ENCODE measurements at regions not wholly inside any gene's neighbourhood (a gene's known extent, or its start where the extent isn't known, plus 50 kb on each side); places are given as distances from the start of the nearest gene placed in this dataset.
"Not testable (repeated sequence)": the region's sequence is repeated elsewhere in the genome, so short reads cannot be mapped to it uniquely, and the experiment has no call there.

GRCh38 chr21:10430005-10430404 lies 91.4 kb upstream of the TPTE start:
- Histone ChIP-seq H3K4me3 (no peak overlapping the region), H3K27ac (no peak overlapping the region), H3K36me3 (no peaks in the 10 kb centered on the region), H3K9me3 (peaks cover 0 to 31% (median 7%) of the 10 kb centered on the region in 4 donors), H3K4me1 (no peaks in the 10 kb centered on the region), H3K27me3 (no peaks in the 10 kb centered on the region)
- no peak for DNase-seq (ENCODE audit: low spot score in 2 of 2)
- no peak for TF ChIP-seq POLR2A (IDR thresholded peaks at IDR 0.05)
- WGBS, 2 donors, result 65 to 67% methylated on average over 1 of the region's 1 CpG

- peaks cover 0 to 28% (median 6%) of the 10 kb centered on the region in 4 donors for H3K9me3 ChIP-seq
- DNase-seq (ENCODE audit: low spot score in 2 of 2), result peak in 1 of 2 donors; percentile 24
- TF ChIP-seq POLR2A (IDR thresholded peaks at IDR 0.05), result peak in 1 of 2 donors; percentile 7
- not testable (repeated sequence) for H3K27me3 ChIP-seq, H3K36me3 ChIP-seq, H3K27ac ChIP-seq, H3K4me3 ChIP-seq, H3K4me1 ChIP-seq
- WGBS, 2 donors, result 62% methylated on average over 6 of the region's 6 CpGs
These were observed 89.4 kb upstream of the TPTE start for GRCh38 chr21:10431995-10432394.

DNA sequence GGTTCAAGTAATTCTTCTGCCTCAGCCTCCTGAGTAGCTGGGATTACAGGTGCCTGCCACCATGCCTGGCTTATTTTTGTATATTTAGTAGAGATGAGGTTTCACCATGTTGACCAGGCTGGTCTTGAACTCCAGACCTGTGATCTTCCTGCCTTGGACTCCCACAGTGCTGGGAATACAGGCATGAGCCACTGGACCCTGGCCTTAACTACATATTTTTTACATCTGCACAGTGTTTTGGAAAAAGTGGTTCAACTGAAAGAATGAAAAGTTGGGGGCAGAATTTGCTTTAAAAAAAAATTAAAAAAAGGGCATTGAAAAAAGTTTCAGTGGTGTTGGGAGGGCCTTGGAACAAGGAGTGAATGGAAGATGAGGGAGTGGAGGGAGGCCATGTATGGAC lies 88.9 kb upstream of the TPTE start:
- H3K27ac ChIP-seq; H3K36me3 ChIP-seq; H3K4me1 ChIP-seq; H3K27me3 ChIP-seq; DNase-seq (ENCODE audit: low spot score in 2 of 2); H3K4me3 ChIP-seq: not testable (repeated sequence)
- peaks cover 0 to 29% (median 7%) of the 10 kb centered on the region in 4 donors for H3K9me3 ChIP-seq

- peaks cover 0 to 32% (median 13%) of the 10 kb centered on the region in 4 donors for H3K9me3 ChIP-seq
- not testable (repeated sequence) for H3K27me3 ChIP-seq; DNase-seq (ENCODE audit: low spot score in 2 of 2); H3K4me3 ChIP-seq; H3K27ac ChIP-seq; H3K4me1 ChIP-seq; H3K36me3 ChIP-seq
- WGBS, 2 donors, result 49 to 53% methylated on average over 4 of the region's 4 CpGs
These were observed 83.4 kb upstream of the TPTE start for GRCh38 chr21:10437977-10438376.

DNA sequence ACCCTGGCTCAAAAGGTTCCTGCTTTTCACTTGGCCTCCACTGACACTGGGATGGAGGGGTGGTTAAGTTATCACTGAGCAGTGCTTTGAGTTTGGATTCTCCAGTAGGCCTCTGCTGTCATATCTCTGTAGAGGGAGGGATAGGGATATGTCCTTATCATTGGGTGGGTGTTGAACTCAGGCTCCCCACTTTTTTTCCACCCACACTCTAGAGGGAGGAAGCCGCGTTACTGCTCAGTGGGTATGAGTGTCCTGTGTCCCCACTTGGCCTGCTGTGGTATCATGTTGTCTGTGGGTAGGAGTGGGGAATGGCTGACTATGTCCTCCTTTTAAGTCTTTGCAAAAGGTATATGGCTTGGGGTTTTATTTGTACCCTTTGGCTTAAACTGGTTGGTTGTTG lies 80.7 kb upstream of the TPTE start:
- DNase-seq (ENCODE audit: low spot score in 2 of 2); H3K4me3 ChIP-seq; H3K36me3 ChIP-seq; H3K27ac ChIP-seq; H3K4me1 ChIP-seq; H3K27me3 ChIP-seq: not testable (repeated sequence)
- 81 to 90% methylated on average over 2 of the region's 2 CpGs for WGBS, 2 donors
- peaks cover 0 to 32% (median 15%) of the 10 kb centered on the region in 4 donors for H3K9me3 ChIP-seq

DNA sequence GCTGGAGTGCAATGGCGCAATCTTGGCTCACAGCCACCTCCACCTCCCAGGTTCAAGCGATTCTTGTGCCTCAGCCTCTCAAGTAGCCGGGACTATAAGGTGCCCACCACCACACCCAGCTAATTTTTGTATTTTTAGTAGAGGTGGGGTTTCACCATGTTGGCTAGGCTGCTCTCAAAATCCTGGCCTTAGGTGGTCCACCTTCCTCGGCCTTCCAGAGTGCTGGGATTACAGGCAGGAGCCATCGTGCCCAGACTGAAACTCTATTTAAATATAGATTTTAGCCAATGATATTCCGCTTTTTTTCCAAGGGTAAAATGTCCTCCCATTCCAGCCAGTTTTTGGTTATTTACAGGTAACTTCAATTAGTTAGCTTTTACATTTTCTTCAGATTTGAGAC lies 79.4 kb upstream of the TPTE start:
- DNase-seq (ENCODE audit: low spot score in 2 of 2); H3K36me3 ChIP-seq; H3K27ac ChIP-seq; H3K27me3 ChIP-seq; H3K4me1 ChIP-seq; H3K4me3 ChIP-seq: not testable (repeated sequence)
- peaks cover 0 to 29% (median 12%) of the 10 kb centered on the region in 4 donors for H3K9me3 ChIP-seq
- 69 to 70% methylated on average over 6 of the region's 6 CpGs for WGBS, 2 donors

DNA sequence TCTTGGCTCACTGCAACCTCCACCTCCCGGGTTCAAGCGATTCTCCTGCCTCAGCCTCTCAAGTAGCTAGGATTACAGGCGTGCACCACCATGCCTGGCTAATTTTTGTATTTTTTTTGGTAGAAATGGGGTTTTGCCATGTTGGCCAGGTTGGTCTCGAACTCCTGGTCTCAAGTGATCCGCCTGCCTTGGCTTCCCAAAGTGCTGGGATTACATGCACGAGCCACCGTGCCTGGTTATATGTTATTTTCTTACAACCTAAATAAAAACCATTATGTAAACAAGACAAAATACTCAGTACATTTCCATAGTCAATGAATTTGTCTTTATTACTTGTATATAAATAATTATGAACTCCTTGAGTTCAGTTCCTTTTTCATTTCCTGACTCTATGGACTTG lies 75.7 kb upstream of the TPTE start:
- DNase-seq (ENCODE audit: low spot score in 2 of 2); H3K4me3 ChIP-seq; H3K36me3 ChIP-seq; H3K4me1 ChIP-seq; H3K27ac ChIP-seq; H3K27me3 ChIP-seq: not testable (repeated sequence)
- peaks cover 0 to 14% (median 4%) of the 10 kb centered on the region in 4 donors for H3K9me3 ChIP-seq
- 50 to 64% methylated on average over 7 of the region's 7 CpGs for WGBS, 2 donors

DNA sequence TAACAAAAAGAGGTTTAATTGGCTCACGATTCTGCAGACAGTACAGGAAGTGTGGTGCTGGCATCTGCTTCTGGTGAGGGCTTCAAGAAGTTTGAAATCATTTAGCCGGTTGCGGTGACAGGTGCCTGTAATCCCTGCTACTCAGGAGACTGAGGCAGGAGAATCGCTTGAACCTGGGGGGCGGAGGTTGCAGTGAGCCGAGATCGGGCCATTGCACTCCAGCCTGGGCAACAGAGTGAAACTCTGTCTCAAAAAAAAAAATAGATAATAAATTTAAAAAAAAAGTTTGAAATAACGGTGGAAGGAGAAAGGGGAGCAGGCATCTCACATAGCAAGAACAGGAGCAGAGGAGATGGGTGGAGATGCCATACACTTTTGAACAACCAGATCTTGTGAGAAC lies 71.9 kb upstream of the TPTE start:
- H3K27ac ChIP-seq; H3K4me1 ChIP-seq; H3K36me3 ChIP-seq; H3K27me3 ChIP-seq; DNase-seq (ENCODE audit: low spot score in 2 of 2); H3K4me3 ChIP-seq; H3K9me3 ChIP-seq: not testable (repeated sequence)
- WGBS, 2 donors, result 67 to 69% methylated on average over 8 of the region's 8 CpGs

DNA sequence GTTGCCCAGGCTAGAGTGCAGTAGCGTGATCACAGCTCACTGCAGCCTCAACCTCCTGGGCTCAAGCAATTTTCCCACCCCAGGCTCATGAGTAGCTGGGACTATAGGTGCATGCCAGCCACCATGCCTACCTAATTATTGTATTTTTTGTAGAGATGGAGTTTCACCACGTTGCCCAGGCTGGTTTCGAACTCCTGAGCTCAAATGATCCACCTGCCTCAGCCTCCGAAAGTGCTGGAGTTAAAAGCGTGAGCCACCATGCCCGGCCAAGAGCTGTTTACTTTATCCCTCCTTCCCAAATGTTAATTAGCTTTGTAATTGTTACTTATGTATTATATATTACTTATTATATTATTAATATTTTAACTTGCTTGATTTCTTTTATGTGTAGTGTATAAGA lies 70.1 kb upstream of the TPTE start:
- not testable (repeated sequence) for H3K27me3 ChIP-seq; H3K4me3 ChIP-seq; H3K9me3 ChIP-seq; H3K4me1 ChIP-seq; H3K27ac ChIP-seq; H3K36me3 ChIP-seq; DNase-seq (ENCODE audit: low spot score in 2 of 2)
- 67 to 71% methylated on average over 6 of the region's 6 CpGs for WGBS, 2 donors

DNA sequence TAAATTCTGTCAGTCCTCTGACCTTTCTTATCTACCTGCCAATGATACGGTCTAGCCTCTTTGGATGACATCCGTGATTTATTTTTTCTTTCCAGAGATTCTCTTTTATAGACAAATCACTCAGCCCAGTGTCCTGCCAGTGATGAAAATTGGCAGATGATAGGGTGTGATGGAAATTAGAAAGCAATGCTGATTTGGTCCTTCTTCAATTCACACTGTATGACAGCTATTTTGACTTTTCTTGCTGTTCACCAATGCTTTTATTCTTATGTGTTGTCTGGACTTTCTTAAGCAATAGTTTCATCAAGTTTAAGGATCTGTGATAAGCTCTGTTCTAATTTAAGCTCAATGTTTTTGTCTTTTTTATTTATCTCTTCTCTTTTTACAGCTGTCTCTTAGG lies 63.6 kb upstream of the TPTE start:
- H3K4me3 ChIP-seq; H3K9me3 ChIP-seq; H3K4me1 ChIP-seq; DNase-seq (ENCODE audit: low spot score in 2 of 2); H3K27me3 ChIP-seq; H3K36me3 ChIP-seq; H3K27ac ChIP-seq: not testable (repeated sequence)
- WGBS, 2 donors, result 38 to 40% methylated on average over 2 of the region's 2 CpGs

DNA sequence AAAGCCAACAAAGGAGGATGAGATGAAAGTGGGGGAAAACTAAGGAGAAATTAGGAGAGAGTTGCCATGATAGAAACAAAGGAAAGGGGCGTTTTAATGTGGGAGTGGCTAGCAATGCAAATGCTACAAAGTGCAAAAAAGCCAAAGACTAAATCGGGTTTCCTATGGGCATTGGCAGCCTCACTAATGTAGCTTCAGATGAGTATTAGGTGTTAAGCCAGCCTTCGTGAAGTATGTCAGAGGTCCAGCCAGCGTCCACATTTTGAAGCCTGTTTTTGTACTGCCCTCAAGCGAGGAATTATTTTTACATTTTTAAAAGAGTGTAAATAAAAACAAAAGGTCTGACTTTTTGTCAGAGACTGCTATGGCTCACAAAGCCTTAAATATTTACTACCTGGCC lies 60.4 kb upstream of the TPTE start:
- not testable (repeated sequence) for H3K9me3 ChIP-seq; DNase-seq (ENCODE audit: low spot score in 2 of 2); H3K4me3 ChIP-seq; H3K36me3 ChIP-seq; H3K27me3 ChIP-seq; H3K4me1 ChIP-seq; H3K27ac ChIP-seq
- WGBS, 2 donors, result 62 to 66% methylated on average over 5 of the region's 5 CpGs

GRCh38 chr21:10461445-10461844 lies 59.9 kb upstream of the TPTE start:
- not testable (repeated sequence) for DNase-seq (ENCODE audit: low spot score in 2 of 2); H3K36me3 ChIP-seq; H3K27me3 ChIP-seq; H3K27ac ChIP-seq; H3K4me3 ChIP-seq; H3K4me1 ChIP-seq; H3K9me3 ChIP-seq
- WGBS, 2 donors, result 64 to 67% methylated on average over 8 of the region's 8 CpGs

Data from tibial nerve (tissue), 4 donors.